GM23338 (cell line): ENCODE measurements at regions not wholly inside any gene's neighbourhood (a gene's known extent, or its start where the extent isn't known, plus 50 kb on each side); places are given as distances from the start of the nearest gene placed in this dataset.

Experiments
- ATAC-seq: fragments of 200-7000 bp; cut with Tn5 transposase; 3 replicates; pipeline ENCODE4 v1.9.1; 2020
- DNase-seq: peaks from one replicate; pipeline ENCODE4 v3.0.0-alpha.2; 2015; ENCODE audit warnings: low spot score
- H2AFZ ChIP-seq: fragments of 200-600 bp; sonication (generic); 2 replicates; pipeline ENCODE4 v1.8.0; 2016; ENCODE audit warnings: antibody characterized with exemption, mild to moderate bottlenecking, moderate library complexity
- H3F3A ChIP-seq: fragments of 200-600 bp; sonication (generic); replicated peaks from 2 replicates; pipeline ENCODE4 v1.8.0; 2017; ENCODE audit warnings: antibody characterized with exemption, mixed run types, low read depth
- H3K27ac ChIP-seq: fragments of 200-600 bp; sonication (generic); 2 replicates; pipeline ENCODE4 v1.6.1; 2016; ENCODE audit warnings: low read depth
- H3K27me3 ChIP-seq: fragments of 200-600 bp; sonication (generic); 2 replicates; pipeline ENCODE4 v1.8.0; 2016; ENCODE audit warnings: mild to moderate bottlenecking, mixed run types, moderate library complexity; ENCODE audit not compliant: insufficient read depth
- H3K36me3 ChIP-seq: fragments of 200-600 bp; sonication (generic); 2 replicates; pipeline ENCODE4 v1.8.0; 2016; ENCODE audit warnings: mild to moderate bottlenecking; ENCODE audit not compliant: insufficient read depth
- H3K4me1 ChIP-seq: fragments of 200-600 bp; sonication (generic); 2 replicates; pipeline ENCODE4 v1.8.0; 2016; ENCODE audit warnings: mild to moderate bottlenecking, moderate library complexity; ENCODE audit not compliant: insufficient read depth
- H3K4me2 ChIP-seq: fragments of 200-600 bp; sonication (generic); 2 replicates; pipeline ENCODE4 v1.7.1; 2017; ENCODE audit warnings: mixed run types
- H3K4me3 ChIP-seq: fragments of 200-600 bp; sonication (generic); 2 replicates; pipeline ENCODE4 v1.6.1; 2016; ENCODE audit warnings: mixed run types
- H3K79me2 ChIP-seq: fragments of 200-600 bp; sonication (generic); replicated peaks from 2 replicates; pipeline ENCODE4 v1.8.0; 2017; ENCODE audit warnings: mild to moderate bottlenecking; ENCODE audit not compliant: insufficient read depth
- H3K9me2 ChIP-seq: fragments of 200-600 bp; sonication (generic); 2 replicates; pipeline ENCODE4 v1.8.0; 2017; ENCODE audit not compliant: insufficient read depth
- H4K20me1 ChIP-seq: fragments of 200-600 bp; sonication (generic); replicated peaks from 2 replicates; pipeline ENCODE4 v1.8.0; 2017; ENCODE audit warnings: mild to moderate bottlenecking; ENCODE audit not compliant: insufficient read depth
- H3K27ac Mint-ChIP-seq: 2 replicates; pipeline ENCODE4 v1.8.0; 2020; ENCODE audit warnings: inconsistent platforms, mild to moderate bottlenecking, moderate library complexity, mixed read lengths
- H3K27me3 Mint-ChIP-seq: 3 replicates; pipeline ENCODE4 v1.8.0; 2022; ENCODE audit warnings: low read depth, mild to moderate bottlenecking, moderate library complexity, mixed read lengths, inconsistent platforms; ENCODE audit not compliant: insufficient read depth, poor library complexity
- H3K36me3 Mint-ChIP-seq: 3 replicates; pipeline ENCODE4 v1.8.0; 2021; ENCODE audit warnings: low read depth, mild to moderate bottlenecking, inconsistent platforms, moderate library complexity, mixed read lengths
- H3K4me1 Mint-ChIP-seq: 3 replicates; pipeline ENCODE4 v1.8.0; 2020; ENCODE audit warnings: mild to moderate bottlenecking, inconsistent platforms, mixed read lengths
- H3K4me3 Mint-ChIP-seq: 3 replicates; pipeline ENCODE4 v1.8.0; 2021; ENCODE audit warnings: moderate library complexity, mild to moderate bottlenecking, inconsistent platforms, mixed read lengths
- H3K9me3 Mint-ChIP-seq: 3 replicates; pipeline ENCODE4 v1.8.0; 2020; ENCODE audit warnings: moderate library complexity, mild to moderate bottlenecking, inconsistent platforms, mixed read lengths
- CTCF ChIP-seq, 2 experiments: fragments of 200-600 bp in 1 of 2; sonication (generic) in 1 of 2; conservative IDR thresholded peaks; 2 replicates each; pipeline versions ENCODE4 v1.5.1 to v1.6.1; 2016 to 2017; ENCODE audit warnings: antibody characterized with exemption in 2 of 2, low read depth in 2 of 2, mild to moderate bottlenecking in 2 of 2, moderate library complexity in 1 of 2
- ETS1 ChIP-seq: IDR thresholded peaks from 2 replicates; pipeline ENCODE4 v1.6.1; 2016; ENCODE audit warnings: antibody characterized with exemption
- EZH2 ChIP-seq: fragments of 200-600 bp; sonication (generic); IDR thresholded peaks from one replicate; pipeline ENCODE4 v1.8.0; 2017; ENCODE audit warnings: antibody characterized with exemption, mild to moderate bottlenecking, low read depth; ENCODE audit not compliant: unreplicated experiment
- EZH2phosphoT487 ChIP-seq: fragments of 200-600 bp; sonication (generic); IDR thresholded peaks from one replicate; pipeline ENCODE4 v1.8.1; 2018; ENCODE audit warnings: antibody characterized with exemption; ENCODE audit not compliant: unreplicated experiment
- JUNB ChIP-seq: IDR thresholded peaks from one replicate; pipeline ENCODE4 v1.6.1; 2016; ENCODE audit warnings: antibody characterized with exemption; ENCODE audit not compliant: unreplicated experiment
- NANOG ChIP-seq: IDR thresholded peaks from 2 replicates; pipeline ENCODE4 v1.6.1; 2016; ENCODE audit warnings: antibody characterized with exemption, borderline replicate concordance
- REST ChIP-seq: IDR thresholded peaks from one replicate; pipeline ENCODE4 v1.6.1; 2018; ENCODE audit warnings: antibody characterized with exemption; ENCODE audit not compliant: unreplicated experiment
- STAT1 ChIP-seq: IDR thresholded peaks from one replicate; pipeline ENCODE4 v1.6.1; 2016; ENCODE audit warnings: antibody characterized with exemption; ENCODE audit not compliant: unreplicated experiment
- ZNF114 ChIP-seq: fragments of 250-450 bp; sonication (Bioruptor Pico); IDR thresholded peaks from 2 replicates; pipeline ENCODE4 v1.5.0; 2020; ENCODE audit warnings: mild to moderate bottlenecking, moderate library complexity

- ATAC-seq (no peak), DNase-seq (no peak)
- H3K9me2 ChIP-seq = no peaks in the 10 kb centered on the region
- H3K27me3 ChIP-seq = no peaks in the 10 kb centered on the region
- H3K27me3 Mint-ChIP-seq = peaks cover 2% of the 10 kb centered on the region
- no peak for TF ChIP-seq CTCF (conservative IDR thresholded peaks at IDR 0.05; ENCODE audit: low read depth in 2 of 2)
- no peak for TF ChIP-seq EZH2phosphoT487
- TF ChIP-seq STAT1 = no peak
- TF ChIP-seq ETS1 = no peak
- no peak for TF ChIP-seq ZNF114 (CRISPR knock-in tag)
- TF ChIP-seq EZH2 = no peak
- TF ChIP-seq REST = no peak
- H3F3A ChIP-seq = no peaks in the 10 kb centered on the region
- H4K20me1 ChIP-seq = no peaks in the 10 kb centered on the region
- H3K9me3 Mint-ChIP-seq = no peaks in the 10 kb centered on the region
- H3K79me2 ChIP-seq = no peaks in the 10 kb centered on the region
- no peaks in the 10 kb centered on the region for H3K36me3 ChIP-seq
- H3K4me1 ChIP-seq = peaks cover 18% of the 10 kb centered on the region
- H3K4me1 Mint-ChIP-seq = peaks cover 21% of the 10 kb centered on the region
- no peak overlapping the region for H3K4me3 ChIP-seq
- no peak overlapping the region for H3K4me3 Mint-ChIP-seq
- H3K27ac Mint-ChIP-seq = no peak overlapping the region
- H3K27ac ChIP-seq = no peak overlapping the region
- H3K4me2 ChIP-seq = no peak overlapping the region
- H2AFZ ChIP-seq = peak overlapping the region; percentile 91
- H3K36me3 Mint-ChIP-seq = no peaks in the 10 kb centered on the region
Measured at GRCh38 chr16:14015461-14015860, 55.7 kb upstream of the MRTFB start.

- Histone ChIP-seq H3K79me2 (no peaks in the 10 kb centered on the region), H3F3A (no peaks in the 10 kb centered on the region), H3K4me1 (peaks cover 18% of the 10 kb centered on the region), H3K27me3 (no peaks in the 10 kb centered on the region), H3K9me2 (no peaks in the 10 kb centered on the region), H3K27ac (no peak overlapping the region), H3K36me3 (no peaks in the 10 kb centered on the region), H3K4me3 (no peak overlapping the region), H2AFZ (peak overlapping the region; percentile 91), H3K4me2 (no peak overlapping the region), H4K20me1 (no peaks in the 10 kb centered on the region)
- Mint-ChIP-seq H3K27me3 (peaks cover 2% of the 10 kb centered on the region), H3K27ac (no peak overlapping the region), H3K4me3 (no peak overlapping the region), H3K36me3 (no peaks in the 10 kb centered on the region), H3K9me3 (no peaks in the 10 kb centered on the region), H3K4me1 (peaks cover 21% of the 10 kb centered on the region)
- DNase-seq (no peak), ATAC-seq (no peak)
- TF ChIP-seq ETS1 = no peak
- no peak for TF ChIP-seq NANOG
- no peak for TF ChIP-seq JUNB
Measured at GRCh38 chr16:14015948-14016347, 55.2 kb upstream of the MRTFB start.
